Loucy (cell line): ENCODE measurements at regions not wholly inside any gene's neighbourhood (a gene's known extent, or its start where the extent isn't known, plus 50 kb on each side); places are given as distances from the start of the nearest gene placed in this dataset.

ENCODE experiments used
- H2AFZ ChIP-seq: fragments of 200-600 bp; sonication (generic); 2 replicates; pipeline ENCODE4 v1.6.0; 2016; ENCODE audit warnings: antibody characterized with exemption, mild to moderate bottlenecking, low read length, moderate library complexity
- H3F3A ChIP-seq: fragments of 200-600 bp; 2 replicates; pipeline ENCODE4 v1.6.0; 2016; ENCODE audit warnings: antibody characterized with exemption, low read depth, mild to moderate bottlenecking
- H3K27me3 ChIP-seq: fragments of 200-600 bp; sonication (generic); 2 replicates; pipeline ENCODE4 v1.6.1; 2014; ENCODE audit warnings: low read length, mild to moderate bottlenecking; ENCODE audit not compliant: insufficient read depth, poor library complexity, severe bottlenecking
- H3K36me3 ChIP-seq: fragments of 200-600 bp; sonication (generic); 2 replicates; pipeline ENCODE4 v1.6.1; 2016; ENCODE audit warnings: low read length; ENCODE audit not compliant: insufficient read depth
- H3K4me1 ChIP-seq: fragments of 200-600 bp; sonication (generic); 2 replicates; pipeline ENCODE4 v1.5.1; 2014; ENCODE audit warnings: low read length, mild to moderate bottlenecking; ENCODE audit not compliant: insufficient read depth, poor library complexity, severe bottlenecking
- H3K4me2 ChIP-seq: fragments of 200-600 bp; sonication (generic); 2 replicates; pipeline ENCODE4 v1.6.0; 2014; ENCODE audit warnings: antibody characterized with exemption, low read length, low read depth, mild to moderate bottlenecking; ENCODE audit not compliant: poor library complexity, severe bottlenecking
- H3K4me3 ChIP-seq: fragments of 200-600 bp; sonication (generic); 2 replicates; pipeline ENCODE4 v1.5.1; 2014; ENCODE audit warnings: low read length, mild to moderate bottlenecking, mixed read lengths; ENCODE audit not compliant: poor library complexity, severe bottlenecking
- H3K79me2 ChIP-seq: fragments of 200-600 bp; sonication (generic); 2 replicates; pipeline ENCODE4 v1.6.1; 2014; ENCODE audit warnings: low read length; ENCODE audit not compliant: insufficient read depth
- H3K9ac ChIP-seq: fragments of 200-600 bp; sonication (generic); 2 replicates; pipeline ENCODE4 v1.6.0; 2014; ENCODE audit warnings: mild to moderate bottlenecking, low read depth, low read length, moderate library complexity; ENCODE audit not compliant: poor library complexity, severe bottlenecking
- H3K9me2 ChIP-seq: fragments of 200-600 bp; sonication (generic); replicated peaks from 2 replicates; pipeline ENCODE4 v1.6.1; 2016; ENCODE audit warnings: low read depth, low read length, mixed read lengths
- H3K9me3 ChIP-seq: fragments of 200-600 bp; sonication (generic); 2 replicates; pipeline ENCODE4 v1.6.1; 2014; ENCODE audit warnings: mild to moderate bottlenecking, antibody characterized with exemption, low read length, low read depth; ENCODE audit not compliant: insufficient read depth
- H4K20me1 ChIP-seq: fragments of 200-600 bp; sonication (generic); 2 replicates; pipeline ENCODE4 v1.6.0; 2014; ENCODE audit warnings: antibody characterized with exemption, low read length, mild to moderate bottlenecking; ENCODE audit not compliant: insufficient read depth, poor library complexity, severe bottlenecking
- EZH2phosphoT487 ChIP-seq: fragments of 200-600 bp; IDR thresholded peaks from 2 replicates; pipeline ENCODE4 v1.6.1; 2018; ENCODE audit warnings: antibody characterized with exemption, mild to moderate bottlenecking, moderate library complexity, borderline replicate concordance
- TF ChIP-seq, protein P1 (sequence below): fragments of 200-600 bp; sonication (generic); conservative IDR thresholded peaks from 2 replicates; pipeline ENCODE4 v1.5.1; 2014; ENCODE audit warnings: mild to moderate bottlenecking, antibody characterized with exemption, low read length

DNA sequence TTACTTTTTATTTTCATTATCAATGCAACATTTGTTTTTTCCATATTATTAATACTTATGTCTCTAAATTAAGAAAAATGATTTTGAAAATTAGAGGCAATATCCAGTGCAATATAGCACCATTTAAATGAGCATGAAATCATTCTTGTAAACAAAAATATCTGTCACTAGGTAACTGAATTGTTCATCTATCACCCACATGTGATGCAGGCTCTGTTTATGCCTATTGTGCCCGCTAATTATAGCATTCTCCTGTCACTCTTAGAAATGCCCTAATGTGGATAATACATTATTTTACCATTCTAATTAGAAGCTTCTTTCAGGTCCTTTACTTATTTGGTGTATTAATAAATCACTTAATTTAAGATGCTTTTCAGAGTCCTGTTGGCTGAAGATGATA lies 1332.4 kb downstream of the AACS start:
- Histone ChIP-seq H3K79me2 (no peaks in the 10 kb centered on the region), H3K9me3 (no peaks in the 10 kb centered on the region), H3K27me3 (no peaks in the 10 kb centered on the region), H3F3A (no peaks in the 10 kb centered on the region), H3K4me2 (no peak overlapping the region), H3K36me3 (no peaks in the 10 kb centered on the region), H3K9me2 (no peaks in the 10 kb centered on the region), H2AFZ (no peak overlapping the region), H3K4me1 (no peaks in the 10 kb centered on the region), H3K4me3 (no peak overlapping the region), H3K9ac (no peak overlapping the region), H4K20me1 (no peaks in the 10 kb centered on the region)
- no peak for TF ChIP-seq EZH2phosphoT487
- TF ChIP-seq, protein P1, sequence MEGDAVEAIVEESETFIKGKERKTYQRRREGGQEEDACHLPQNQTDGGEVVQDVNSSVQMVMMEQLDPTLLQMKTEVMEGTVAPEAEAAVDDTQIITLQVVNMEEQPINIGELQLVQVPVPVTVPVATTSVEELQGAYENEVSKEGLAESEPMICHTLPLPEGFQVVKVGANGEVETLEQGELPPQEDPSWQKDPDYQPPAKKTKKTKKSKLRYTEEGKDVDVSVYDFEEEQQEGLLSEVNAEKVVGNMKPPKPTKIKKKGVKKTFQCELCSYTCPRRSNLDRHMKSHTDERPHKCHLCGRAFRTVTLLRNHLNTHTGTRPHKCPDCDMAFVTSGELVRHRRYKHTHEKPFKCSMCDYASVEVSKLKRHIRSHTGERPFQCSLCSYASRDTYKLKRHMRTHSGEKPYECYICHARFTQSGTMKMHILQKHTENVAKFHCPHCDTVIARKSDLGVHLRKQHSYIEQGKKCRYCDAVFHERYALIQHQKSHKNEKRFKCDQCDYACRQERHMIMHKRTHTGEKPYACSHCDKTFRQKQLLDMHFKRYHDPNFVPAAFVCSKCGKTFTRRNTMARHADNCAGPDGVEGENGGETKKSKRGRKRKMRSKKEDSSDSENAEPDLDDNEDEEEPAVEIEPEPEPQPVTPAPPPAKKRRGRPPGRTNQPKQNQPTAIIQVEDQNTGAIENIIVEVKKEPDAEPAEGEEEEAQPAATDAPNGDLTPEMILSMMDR: no peak

DNA sequence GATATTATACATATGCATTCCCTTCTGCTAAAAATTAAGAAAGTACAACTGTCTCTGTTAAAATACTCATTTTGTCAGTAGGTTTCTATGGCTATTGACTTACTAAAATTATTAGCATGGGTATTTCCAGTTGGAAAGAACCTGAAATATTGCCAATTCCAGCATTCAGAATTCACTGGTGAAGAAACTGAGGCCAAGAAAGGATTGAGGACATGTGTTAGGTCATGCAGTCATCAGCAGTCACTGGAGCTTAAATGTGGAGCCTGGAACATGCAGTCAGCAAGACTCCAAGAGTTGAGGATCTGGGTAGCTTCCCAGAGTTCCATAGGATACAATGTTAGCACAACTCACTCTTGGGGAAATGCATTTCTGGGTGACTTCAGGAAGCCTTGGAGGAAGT lies 1335.6 kb downstream of the AACS start:
- Histone ChIP-seq H3K9ac (no peak overlapping the region), H3K9me2 (no peaks in the 10 kb centered on the region), H2AFZ (no peak overlapping the region), H3K4me2 (no peak overlapping the region), H3K27me3 (no peaks in the 10 kb centered on the region), H3K79me2 (no peaks in the 10 kb centered on the region), H4K20me1 (no peaks in the 10 kb centered on the region), H3K4me3 (no peak overlapping the region), H3K4me1 (no peaks in the 10 kb centered on the region), H3K9me3 (0 out of 2 replicates have a peak, but pooled peaks cover 5% of the 10 kb centered on the region), H3F3A (no peaks in the 10 kb centered on the region), H3K36me3 (no peaks in the 10 kb centered on the region)
- TF ChIP-seq, protein P1: no peak
- TF ChIP-seq EZH2phosphoT487: no peak

DNA sequence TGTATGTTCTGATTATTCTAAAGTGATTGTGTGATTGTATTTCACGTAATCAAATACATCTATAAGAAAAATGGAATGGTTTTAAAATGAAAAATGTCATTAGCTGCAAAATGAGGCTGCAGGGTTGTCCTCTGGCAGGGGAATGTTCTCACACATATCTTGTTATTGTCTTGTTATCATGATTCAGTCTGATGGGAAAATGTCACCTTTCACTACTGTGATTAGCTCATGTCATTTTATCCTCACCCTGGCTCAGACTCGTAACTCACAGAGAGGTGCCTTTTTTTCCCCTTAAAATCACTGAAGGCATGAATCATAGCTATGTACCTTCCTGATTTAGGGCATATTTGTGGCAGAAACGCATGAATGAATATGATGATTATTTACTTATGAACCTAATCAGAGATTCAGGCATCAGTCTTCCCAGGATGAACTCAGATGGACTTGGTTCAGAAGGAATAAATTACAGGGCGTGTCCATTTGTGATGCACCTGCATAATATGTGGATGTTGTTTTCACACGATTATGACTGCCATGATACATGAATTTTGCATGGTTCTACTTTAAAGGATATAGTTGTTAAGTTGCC lies 1339.2 kb downstream of the AACS start:
- H3K4me1 ChIP-seq: no peaks in the 10 kb centered on the region
- no peaks in the 10 kb centered on the region for H3K27me3 ChIP-seq
- H3K4me3 ChIP-seq: no peak overlapping the region
- H3K79me2 ChIP-seq: no peaks in the 10 kb centered on the region
- H3K4me2 ChIP-seq: no peak overlapping the region
- H3K9ac ChIP-seq: no peak overlapping the region
- 0 out of 2 replicates have a peak, but pooled peaks cover 5% of the 10 kb centered on the region for H3K9me3 ChIP-seq
- no peaks in the 10 kb centered on the region for H3F3A ChIP-seq
- TF ChIP-seq, protein P1: no peak
- TF ChIP-seq EZH2phosphoT487: no peak
- H4K20me1 ChIP-seq: no peaks in the 10 kb centered on the region
- H3K36me3 ChIP-seq: no peaks in the 10 kb centered on the region
- no peaks in the 10 kb centered on the region for H3K9me2 ChIP-seq
- no peak overlapping the region for H2AFZ ChIP-seq
